Testis (tissue), 2 donors: ENCODE measurements at regions not wholly inside any gene's neighbourhood (a gene's known extent, or its start where the extent isn't known, plus 50 kb on each side); places are given as distances from the start of the nearest gene placed in this dataset.

Experiments used
- CTCF ChIP-seq, 3 experiments: fragments of 450-650 bp in 2 of 3; fragments of 200-600 bp in 1 of 3; sonication (generic) in 1 of 3; IDR thresholded peaks; one replicate each; pipeline ENCODE4 v1.5.1; 2016 to 2019; ENCODE audit warnings: antibody characterized with exemption in 3 of 3, mild to moderate bottlenecking in 2 of 3, moderate library complexity in 1 of 3
- POLR2A ChIP-seq: fragments of 450-650 bp; IDR thresholded peaks from one replicate; pipeline ENCODE4 v1.6.1; 2017; ENCODE audit warnings: antibody characterized with exemption, mild to moderate bottlenecking, moderate library complexity

- no peak for TF ChIP-seq CTCF (IDR thresholded peaks at IDR 0.05)
- TF ChIP-seq POLR2A = no peak
These were observed 82.0 kb upstream of the DHX15 start for GRCh38 chr4:24666316-24666715.
